Psoas muscle (tissue), 7 donors: ENCODE measurements at regions not wholly inside any gene's neighbourhood (a gene's known extent, or its start where the extent isn't known, plus 50 kb on each side); places are given as distances from the start of the nearest gene placed in this dataset.

Experiments
- ATAC-seq, 4 donors: fragments of 200-7000 bp; cut with Tn5 transposase; one replicate each; pipeline ENCODE4 v1.9.1; 2020; ENCODE audit warnings: moderate library complexity in 3 of 4, mild to moderate bottlenecking in 2 of 4
- DNase-seq, 2 donors: peaks; one replicate each; pipeline ENCODE4 v3.0.0-alpha.2; 2020
- H3K27ac ChIP-seq: fragments of 200-600 bp; one replicate; pipeline ENCODE4 v1.8.0; 2022
- H3K27me3 ChIP-seq, 3 donors: fragments of 200-600 bp in 1 of 3; one replicate each; pipeline versions ENCODE4 v1.6.1 to v1.8.0; 2013 to 2022; ENCODE audit warnings: low read length in 2 of 3, mild to moderate bottlenecking in 2 of 3, moderate library complexity in 1 of 3; ENCODE audit not compliant: insufficient read depth in 3 of 3
- H3K36me3 ChIP-seq, 2 donors: fragments of 200-600 bp in 1 of 2; one replicate each; pipeline versions ENCODE4 v1.6.1 to v1.8.0; 2013 to 2022; ENCODE audit warnings: low read depth in 1 of 2, mild to moderate bottlenecking in 1 of 2, moderate library complexity in 1 of 2; ENCODE audit not compliant: insufficient read depth in 1 of 2
- H3K4me1 ChIP-seq: fragments of 200-600 bp; one replicate; pipeline ENCODE4 v1.8.0; 2022
- H3K4me3 ChIP-seq: fragments of 200-600 bp; one replicate; pipeline ENCODE4 v1.8.0; 2022; ENCODE audit warnings: mild to moderate bottlenecking
- H3K9me3 ChIP-seq: fragments of 200-600 bp; one replicate; pipeline ENCODE4 v1.8.0; 2022
- WGBS, 3 donors: extraction: QIAGEN DNeasy Blood & Tissue Kit; methylation state at CpG; one replicate each; pipeline versions ENCODE4 v1.1.6 to v1.1.7; 2013; 5-methylcytosine and 5-hydroxymethylcytosine counted together
- intact Hi-C, 2 donors: fragments of 100-400 bp; cut with DNase I; formaldehyde crosslinking; loops; one replicate each; pipeline versions ENCODE4 v1.11.0 to v1.14.2; 2022
- TF ChIP-seq, protein P1 (sequence below): fragments of 200-600 bp; IDR thresholded peaks from one replicate; pipeline ENCODE4 v1.8.0; 2022; ENCODE audit warnings: antibody characterized with exemption
- donor health status: healthy with polysubstance abuse.
- donor health status: DM: no; HTN: no; CAD: no; lungs with moderate emphysema.
- donor health status: Bipolar disorder and iron deficiency.
- donor health status: healthy.
- donor health status: DM: yes; HTN: yes; CAD: no.
- donor health status: DM: no; HTN: no; CAD: no.
- donor health status: DM: yes; HTN: yes; CAD: no.

DNA sequence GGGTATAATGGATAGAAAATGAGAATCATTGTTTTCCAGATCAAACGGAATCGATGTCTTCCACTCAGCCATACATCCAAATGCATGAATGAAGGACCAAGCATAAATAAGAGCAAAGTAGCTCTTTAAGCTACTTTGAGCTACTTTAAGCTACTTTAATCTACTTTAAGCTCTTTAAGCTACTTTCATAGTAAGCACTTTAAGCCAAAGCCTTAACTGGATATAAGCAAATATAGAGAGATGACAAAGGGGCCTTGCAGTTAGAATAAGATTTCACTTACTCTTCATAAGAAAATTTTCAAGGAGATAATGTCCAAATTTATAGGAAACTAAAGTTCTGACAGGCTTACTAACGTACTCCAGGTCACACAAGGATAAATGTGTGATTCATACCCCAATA, 355.6 kb upstream of the KITLG start:
- Histone ChIP-seq H3K9me3 (no peaks in the 10 kb centered on the region), H3K4me3 (no peak overlapping the region), H3K4me1 (no peaks in the 10 kb centered on the region), H3K27me3 (no peaks in the 10 kb centered on the region), H3K36me3 (no peaks in the 10 kb centered on the region), H3K27ac (no peak overlapping the region)
- 68 to 78% (median 76%) methylated on average over 3 of the region's 3 CpGs for WGBS, 3 donors
- TF ChIP-seq, protein P1, sequence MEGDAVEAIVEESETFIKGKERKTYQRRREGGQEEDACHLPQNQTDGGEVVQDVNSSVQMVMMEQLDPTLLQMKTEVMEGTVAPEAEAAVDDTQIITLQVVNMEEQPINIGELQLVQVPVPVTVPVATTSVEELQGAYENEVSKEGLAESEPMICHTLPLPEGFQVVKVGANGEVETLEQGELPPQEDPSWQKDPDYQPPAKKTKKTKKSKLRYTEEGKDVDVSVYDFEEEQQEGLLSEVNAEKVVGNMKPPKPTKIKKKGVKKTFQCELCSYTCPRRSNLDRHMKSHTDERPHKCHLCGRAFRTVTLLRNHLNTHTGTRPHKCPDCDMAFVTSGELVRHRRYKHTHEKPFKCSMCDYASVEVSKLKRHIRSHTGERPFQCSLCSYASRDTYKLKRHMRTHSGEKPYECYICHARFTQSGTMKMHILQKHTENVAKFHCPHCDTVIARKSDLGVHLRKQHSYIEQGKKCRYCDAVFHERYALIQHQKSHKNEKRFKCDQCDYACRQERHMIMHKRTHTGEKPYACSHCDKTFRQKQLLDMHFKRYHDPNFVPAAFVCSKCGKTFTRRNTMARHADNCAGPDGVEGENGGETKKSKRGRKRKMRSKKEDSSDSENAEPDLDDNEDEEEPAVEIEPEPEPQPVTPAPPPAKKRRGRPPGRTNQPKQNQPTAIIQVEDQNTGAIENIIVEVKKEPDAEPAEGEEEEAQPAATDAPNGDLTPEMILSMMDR: no peak
- no peak for ATAC-seq
- no peak for DNase-seq
- intact Hi-C loops: no loop called here

DNA sequence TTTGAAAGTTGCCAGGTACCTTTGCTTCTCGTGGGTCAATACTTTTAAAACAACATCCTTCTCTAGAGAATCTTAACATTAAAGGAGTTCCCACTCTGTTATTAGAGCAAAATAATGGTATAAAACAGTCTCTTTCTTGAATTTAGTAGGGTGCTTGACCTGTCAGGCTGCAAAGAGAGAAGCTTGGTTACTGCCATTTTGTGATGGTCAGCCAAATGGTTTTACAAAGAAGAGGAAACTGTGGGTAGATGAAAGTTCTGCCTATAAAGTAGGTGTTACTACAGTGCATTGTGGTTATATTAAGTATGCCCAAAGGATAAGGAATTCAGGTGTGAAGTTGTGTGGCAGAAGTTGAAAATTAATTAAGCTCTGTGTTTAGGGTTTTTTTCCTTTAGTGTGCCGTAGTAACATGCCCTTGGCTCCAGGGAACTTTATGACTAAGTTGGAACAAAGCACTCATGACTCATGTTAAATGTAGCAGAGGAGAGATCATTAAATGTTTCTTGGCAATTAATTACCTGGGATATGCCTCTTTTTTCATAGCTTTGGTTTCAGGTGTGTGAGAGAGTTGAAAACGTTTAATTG, 354.0 kb upstream of the KITLG start:
- DNase-seq: no peak
- ATAC-seq: no peak
- H3K4me1 ChIP-seq: no peaks in the 10 kb centered on the region
- H3K36me3 ChIP-seq: no peaks in the 10 kb centered on the region
- TF ChIP-seq, protein P1: no peak
- H3K27ac ChIP-seq: no peak overlapping the region
- WGBS, 3 donors: 67 to 82% (median 79%) methylated on average over 3 of the region's 3 CpGs
- H3K27me3 ChIP-seq: no peaks in the 10 kb centered on the region
- H3K9me3 ChIP-seq: no peaks in the 10 kb centered on the region
- H3K4me3 ChIP-seq: no peak overlapping the region
- intact Hi-C loops: no loop called here

DNA sequence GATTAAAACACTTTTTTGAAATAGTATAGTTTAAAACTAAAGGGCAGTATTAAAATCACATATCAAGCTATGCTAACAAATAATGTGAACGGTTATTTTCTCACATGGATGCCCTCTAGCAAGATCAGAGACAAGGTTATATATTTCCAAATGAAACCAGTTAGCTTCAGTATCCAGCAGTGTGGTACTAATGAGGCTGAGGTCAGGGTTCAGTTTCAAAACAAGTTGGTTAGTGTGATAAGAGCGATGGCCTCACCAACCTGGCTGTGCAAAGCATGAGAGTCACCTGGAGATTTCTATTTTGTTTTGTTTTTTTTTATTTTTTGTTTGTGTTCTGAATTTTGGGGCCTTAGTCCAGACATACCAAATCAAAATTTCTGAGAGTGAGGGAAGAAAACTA, 352.2 kb upstream of the KITLG start:
- DNase-seq (no peak), ATAC-seq (no peak)
- Histone ChIP-seq H3K4me3 (no peak overlapping the region), H3K27ac (no peak overlapping the region), H3K9me3 (no peaks in the 10 kb centered on the region), H3K36me3 (no peaks in the 10 kb centered on the region), H3K27me3 (no peaks in the 10 kb centered on the region), H3K4me1 (no peaks in the 10 kb centered on the region)
- TF ChIP-seq, protein P1: no peak
- 78 to 84% (median 83%) methylated on average over 2 of the region's 2 CpGs for WGBS, 3 donors
- intact Hi-C loops: no loop called here

DNA sequence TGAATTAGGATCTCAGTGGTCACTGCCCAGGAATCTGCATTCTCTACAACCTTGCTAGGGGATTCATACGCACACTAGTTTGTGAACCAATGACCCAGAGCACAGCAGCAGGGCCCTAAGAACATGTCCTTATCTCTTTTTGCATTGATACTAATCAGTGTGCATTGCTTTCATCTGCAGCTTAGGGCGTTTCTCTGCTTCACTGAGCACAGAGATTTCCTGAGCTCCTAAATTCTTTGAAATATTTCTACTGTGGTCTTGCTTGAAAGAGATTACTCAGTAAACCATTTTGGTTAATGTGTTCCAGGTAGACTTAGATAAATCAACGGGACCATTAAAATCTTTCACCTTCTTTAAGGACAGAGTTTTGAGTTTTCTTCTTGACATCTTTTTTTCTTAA, 351.3 kb upstream of the KITLG start:
- TF ChIP-seq, protein P1: no peak
- H3K27me3 ChIP-seq: no peaks in the 10 kb centered on the region
- no peaks in the 10 kb centered on the region for H3K36me3 ChIP-seq
- DNase-seq (no peak), ATAC-seq (no peak)
- H3K4me1 ChIP-seq: no peaks in the 10 kb centered on the region
- no peak overlapping the region for H3K27ac ChIP-seq
- intact Hi-C loops: no loop called here
- H3K9me3 ChIP-seq: no peaks in the 10 kb centered on the region
- H3K4me3 ChIP-seq: no peak overlapping the region
- 68 to 77% (median 75%) methylated on average over 3 of the region's 3 CpGs for WGBS, 3 donors

DNA sequence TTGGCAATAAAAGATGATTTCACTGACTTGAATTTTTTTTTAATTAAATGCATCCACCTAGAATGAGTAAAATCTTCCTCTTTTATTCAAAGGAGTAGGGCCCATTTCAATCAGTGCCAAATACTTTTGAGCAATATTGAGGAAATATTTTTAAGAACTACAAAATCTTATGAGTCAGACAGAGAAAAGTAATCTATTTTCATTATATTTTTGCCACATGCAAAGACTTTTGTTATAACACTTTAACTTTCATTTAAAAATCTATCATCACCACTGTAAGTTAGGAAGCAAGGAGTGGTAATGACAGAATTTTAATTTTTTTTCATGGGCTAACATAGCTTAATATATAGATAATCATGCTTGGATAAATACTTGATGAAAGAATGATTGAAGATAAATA, 345.2 kb upstream of the KITLG start:
- intact Hi-C loops: no loop called here
- TF ChIP-seq, protein P1: no peak
- Histone ChIP-seq H3K9me3 (no peaks in the 10 kb centered on the region), H3K36me3 (no peaks in the 10 kb centered on the region), H3K27me3 (no peaks in the 10 kb centered on the region), H3K4me3 (no peak overlapping the region), H3K4me1 (peaks cover 26% of the 10 kb centered on the region), H3K27ac (no peak overlapping the region)
- ATAC-seq (no peak), DNase-seq (no peak)
